Fibroblast of lung (primary cell): ENCODE measurements at regions not wholly inside any gene's neighbourhood (a gene's known extent, or its start where the extent isn't known, plus 50 kb on each side); places are given as distances from the start of the nearest gene placed in this dataset.

Source experiments
- CTCF ChIP-seq, 2 donors: IDR thresholded peaks in 1 of 2; conservative IDR thresholded peaks in 1 of 2; 1 replicate in 1 of 2; 2 replicates in 1 of 2; pipeline ENCODE4 v1.5.1; 2011 to 2012; ENCODE audit warnings: low read length in 2 of 2, control low read depth in 1 of 2, inconsistent platforms in 1 of 2, low read depth in 1 of 2, mild to moderate bottlenecking in 1 of 2
- EZH2 ChIP-seq: IDR thresholded peaks from 2 replicates; pipeline ENCODE4 v1.5.1; 2012; ENCODE audit warnings: low read length, control low read depth, mild to moderate bottlenecking; ENCODE audit errors: missing control alignments

- TF ChIP-seq CTCF (conservative IDR thresholded peaks at IDR 0.05 in 1 of 2, IDR thresholded peaks at IDR 0.05 in 1 of 2; ENCODE audit: low read depth in 1 of 2, low read length in 2 of 2) (no peak), EZH2 (no peak)
Observed at GRCh38 chr13:111050539-111050879, 64.6 kb upstream of the ARHGEF7 start.
